Endothelial cell (in vitro differentiated cells): ENCODE measurements at regions not wholly inside any gene's neighbourhood (a gene's known extent, or its start where the extent isn't known, plus 50 kb on each side); places are given as distances from the start of the nearest gene placed in this dataset.

Experiments used
- DNase-seq: peaks from one replicate; pipeline ENCODE4 v3.0.0; 2021; ENCODE audit warnings: low spot score
- H3K27ac Mint-ChIP-seq: one replicate; pipeline ENCODE4 v1.8.0; 2021; ENCODE audit warnings: mixed read lengths, inconsistent platforms; ENCODE audit not compliant: unreplicated experiment
- H3K27me3 Mint-ChIP-seq: one replicate; pipeline ENCODE4 v1.8.0; 2021; ENCODE audit warnings: mild to moderate bottlenecking, moderate library complexity, mixed read lengths, inconsistent platforms; ENCODE audit not compliant: unreplicated experiment
- H3K36me3 Mint-ChIP-seq: one replicate; pipeline ENCODE4 v1.8.0; 2021; ENCODE audit warnings: mild to moderate bottlenecking, low read depth, mixed read lengths, inconsistent platforms; ENCODE audit not compliant: unreplicated experiment
- H3K4me1 Mint-ChIP-seq: one replicate; pipeline ENCODE4 v1.8.0; 2021; ENCODE audit warnings: mild to moderate bottlenecking, mixed read lengths, inconsistent platforms; ENCODE audit not compliant: unreplicated experiment
- H3K4me3 Mint-ChIP-seq: one replicate; pipeline ENCODE4 v1.8.0; 2021; ENCODE audit warnings: mild to moderate bottlenecking, mixed read lengths, inconsistent platforms; ENCODE audit not compliant: unreplicated experiment
- H3K9me3 Mint-ChIP-seq: one replicate; pipeline ENCODE4 v1.8.0; 2021; ENCODE audit warnings: mixed read lengths, inconsistent platforms; ENCODE audit not compliant: unreplicated experiment
- TF ChIP-seq, protein P1 (sequence below): fragments of 200-600 bp; sonication (generic); IDR thresholded peaks from one replicate; pipeline ENCODE4 v1.5.0; 2021; ENCODE audit warnings: antibody characterized with exemption; ENCODE audit not compliant: unreplicated experiment

DNA sequence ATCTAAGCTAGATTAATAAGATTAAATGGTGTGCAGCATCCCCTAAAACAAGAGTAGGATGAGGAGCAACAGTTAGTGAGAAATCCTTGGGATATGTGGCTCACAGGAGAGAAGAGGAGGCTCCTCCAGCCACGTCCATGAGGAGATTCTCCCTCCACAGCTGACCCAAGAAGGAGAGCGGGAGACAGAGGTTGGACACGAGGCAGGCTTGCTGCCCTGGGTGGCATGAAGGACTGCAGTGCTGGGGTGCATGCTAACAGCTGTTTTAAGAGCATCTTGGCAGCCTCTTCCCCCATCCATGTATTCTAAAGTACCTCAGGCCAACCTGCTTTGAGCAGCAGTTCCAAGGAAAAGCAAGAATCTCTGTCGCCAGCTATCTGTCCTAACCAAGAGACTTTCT lies 284.4 kb upstream of the B3GAT1 start:
- DNase-seq, result no peak
- Mint-ChIP-seq H3K27ac (no peak overlapping the region), H3K9me3 (no peaks in the 10 kb centered on the region), H3K27me3 (peaks cover 2% of the 10 kb centered on the region), H3K4me3 (no peak overlapping the region), H3K4me1 (no peaks in the 10 kb centered on the region), H3K36me3 (no peaks in the 10 kb centered on the region)
- TF ChIP-seq, protein P1, sequence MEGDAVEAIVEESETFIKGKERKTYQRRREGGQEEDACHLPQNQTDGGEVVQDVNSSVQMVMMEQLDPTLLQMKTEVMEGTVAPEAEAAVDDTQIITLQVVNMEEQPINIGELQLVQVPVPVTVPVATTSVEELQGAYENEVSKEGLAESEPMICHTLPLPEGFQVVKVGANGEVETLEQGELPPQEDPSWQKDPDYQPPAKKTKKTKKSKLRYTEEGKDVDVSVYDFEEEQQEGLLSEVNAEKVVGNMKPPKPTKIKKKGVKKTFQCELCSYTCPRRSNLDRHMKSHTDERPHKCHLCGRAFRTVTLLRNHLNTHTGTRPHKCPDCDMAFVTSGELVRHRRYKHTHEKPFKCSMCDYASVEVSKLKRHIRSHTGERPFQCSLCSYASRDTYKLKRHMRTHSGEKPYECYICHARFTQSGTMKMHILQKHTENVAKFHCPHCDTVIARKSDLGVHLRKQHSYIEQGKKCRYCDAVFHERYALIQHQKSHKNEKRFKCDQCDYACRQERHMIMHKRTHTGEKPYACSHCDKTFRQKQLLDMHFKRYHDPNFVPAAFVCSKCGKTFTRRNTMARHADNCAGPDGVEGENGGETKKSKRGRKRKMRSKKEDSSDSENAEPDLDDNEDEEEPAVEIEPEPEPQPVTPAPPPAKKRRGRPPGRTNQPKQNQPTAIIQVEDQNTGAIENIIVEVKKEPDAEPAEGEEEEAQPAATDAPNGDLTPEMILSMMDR, result no peak

DNA sequence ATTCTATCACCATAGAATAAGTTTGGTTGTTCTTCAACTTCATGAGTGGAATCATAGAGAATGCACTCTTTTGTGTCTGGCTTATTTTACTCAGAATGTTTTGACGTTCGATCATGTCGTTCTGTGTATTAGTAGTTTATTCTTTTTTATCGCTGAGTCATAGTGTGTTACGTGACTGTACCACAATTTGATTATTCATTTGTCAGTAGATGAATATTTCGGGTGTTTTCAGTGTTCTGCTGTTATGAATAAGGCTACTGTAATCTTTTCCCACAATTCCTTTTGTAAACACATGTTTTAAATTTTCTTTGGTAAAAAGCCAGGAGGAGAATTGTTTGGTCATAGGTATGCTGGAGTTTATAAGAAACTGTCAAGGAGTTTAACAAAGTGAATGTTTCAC lies 279.9 kb upstream of the B3GAT1 start:
- H3K27ac Mint-ChIP-seq, result no peak overlapping the region
- no peaks in the 10 kb centered on the region for H3K9me3 Mint-ChIP-seq
- TF ChIP-seq, protein P1, result no peak
- H3K36me3 Mint-ChIP-seq, result no peaks in the 10 kb centered on the region
- no peak for DNase-seq
- H3K27me3 Mint-ChIP-seq, result no peaks in the 10 kb centered on the region
- H3K4me3 Mint-ChIP-seq, result no peak overlapping the region
- H3K4me1 Mint-ChIP-seq, result no peaks in the 10 kb centered on the region

DNA sequence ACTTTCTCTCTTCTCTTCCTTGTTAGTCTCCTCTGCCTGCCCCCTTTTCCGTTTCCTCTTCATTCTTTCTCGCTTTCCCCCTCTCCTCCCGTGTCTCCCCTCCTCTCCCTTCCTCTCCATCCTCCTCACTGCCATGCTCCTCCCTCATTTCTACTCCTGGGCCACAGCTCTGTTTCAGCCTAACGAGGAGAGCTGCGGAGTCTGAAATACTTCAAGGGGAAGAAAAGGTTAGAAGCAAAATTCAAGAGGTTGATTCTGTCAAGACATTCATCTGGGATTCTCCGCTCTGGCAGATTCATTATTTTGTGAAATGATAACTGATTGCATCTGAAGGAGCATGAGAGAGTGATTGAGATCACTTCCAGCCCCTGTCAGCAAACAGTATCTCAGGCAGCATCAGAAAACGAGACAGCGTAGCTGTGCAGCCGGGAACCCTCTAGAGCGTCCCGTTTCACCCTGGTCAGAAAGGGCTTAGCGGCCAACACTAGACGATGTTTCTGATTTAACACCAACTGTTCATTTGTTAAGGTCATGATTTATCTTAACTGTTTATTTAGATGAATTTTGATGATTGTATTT lies 279.3 kb upstream of the B3GAT1 start:
- Mint-ChIP-seq H3K4me1 (no peaks in the 10 kb centered on the region), H3K27me3 (no peaks in the 10 kb centered on the region), H3K36me3 (no peaks in the 10 kb centered on the region), H3K9me3 (no peaks in the 10 kb centered on the region), H3K27ac (no peak overlapping the region), H3K4me3 (no peak overlapping the region)
- TF ChIP-seq, protein P1, result no peak
- DNase-seq, result no peak

DNA sequence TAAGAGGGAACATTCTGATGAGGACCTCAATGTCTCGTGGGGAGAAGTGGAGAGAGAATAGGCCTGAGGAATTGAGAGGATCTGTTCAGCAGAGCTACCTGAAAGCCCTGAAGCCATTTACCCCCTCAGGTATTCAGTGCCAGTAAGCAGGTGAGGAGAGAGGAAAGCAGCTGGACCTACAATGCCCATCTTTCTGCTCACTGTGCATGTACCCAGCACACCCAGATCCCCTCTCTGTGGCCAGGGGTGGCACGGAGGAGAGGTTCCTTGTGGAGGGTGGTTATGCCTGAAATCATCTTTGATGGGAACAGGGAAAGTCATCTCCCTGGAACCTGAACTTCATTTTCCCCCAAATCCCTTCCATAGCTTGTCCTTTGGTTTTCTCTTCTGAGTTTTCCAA lies 277.8 kb upstream of the B3GAT1 start:
- Mint-ChIP-seq H3K9me3 (no peaks in the 10 kb centered on the region), H3K27me3 (no peaks in the 10 kb centered on the region), H3K36me3 (no peaks in the 10 kb centered on the region), H3K27ac (no peak overlapping the region), H3K4me1 (no peaks in the 10 kb centered on the region), H3K4me3 (no peak overlapping the region)
- DNase-seq, result no peak
- TF ChIP-seq, protein P1, result no peak

DNA sequence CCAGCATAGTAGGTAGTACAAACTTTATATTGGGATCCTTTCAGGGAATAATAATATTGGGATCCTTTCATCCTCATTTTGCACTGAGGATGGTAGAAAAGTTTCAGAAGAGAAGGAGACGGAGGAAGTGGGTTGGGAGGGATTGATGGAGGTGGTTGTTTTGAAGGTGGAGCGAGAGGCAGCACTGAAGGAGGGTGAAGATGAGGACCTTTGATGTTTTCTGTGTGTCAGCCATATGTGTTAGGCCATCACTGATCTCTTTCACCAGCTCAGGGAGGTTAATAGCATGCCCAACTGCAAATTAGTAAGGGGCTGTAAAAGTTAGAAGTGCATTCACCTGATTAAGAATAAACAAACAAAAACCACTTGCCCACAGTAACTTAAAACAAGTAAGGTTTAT lies 275.5 kb upstream of the B3GAT1 start:
- Mint-ChIP-seq H3K4me1 (no peaks in the 10 kb centered on the region), H3K27me3 (no peaks in the 10 kb centered on the region), H3K4me3 (no peak overlapping the region), H3K27ac (no peak overlapping the region), H3K36me3 (no peaks in the 10 kb centered on the region), H3K9me3 (no peaks in the 10 kb centered on the region)
- DNase-seq, result no peak
- TF ChIP-seq, protein P1, result no peak
